Bronchial epithelial cell (primary cell): ENCODE measurements at regions not wholly inside any gene's neighbourhood (a gene's known extent, or its start where the extent isn't known, plus 50 kb on each side); places are given as distances from the start of the nearest gene placed in this dataset.

Source experiments
- DNase-seq: peaks from one replicate; pipeline ENCODE4 v3.0.0-alpha.2; 2010; ENCODE audit warnings: low read depth
- FAIRE-seq: peaks from 2 replicates; lab custom pipeline; 2011; peaks lifted over from hg19 to GRCh38; lab: Jason Lieb, UNC
- H3K27me3 ChIP-seq: 2 replicates; pipeline ENCODE4 v1.5.1; 2011; ENCODE audit warnings: low read length; ENCODE audit not compliant: control insufficient read depth, insufficient read depth
- H3K36me3 ChIP-seq: 2 replicates; pipeline ENCODE4 v1.5.1; 2011; ENCODE audit warnings: low read length; ENCODE audit not compliant: control insufficient read depth, insufficient read depth
- H3K4me3 ChIP-seq: 2 replicates; pipeline ENCODE4 v1.5.1; 2011; ENCODE audit warnings: mild to moderate bottlenecking, low read depth, low read length, control low read depth
- CTCF ChIP-seq: IDR thresholded peaks from 2 replicates; pipeline ENCODE4 v1.5.1; 2011; ENCODE audit warnings: mild to moderate bottlenecking, moderate library complexity, low read length, control low read depth, inconsistent platforms; ENCODE audit not compliant: insufficient read depth, severe bottlenecking

GRCh38 chr5:15070907-15071306, 199.3 kb upstream of the ANKH start:
- H3K36me3 ChIP-seq = no peaks in the 10 kb centered on the region
- no peaks in the 10 kb centered on the region for H3K27me3 ChIP-seq
- FAIRE-seq = no peak
- no peak for TF ChIP-seq CTCF
- no peak for DNase-seq
- H3K4me3 ChIP-seq = no peak overlapping the region

- DNase-seq (peak; percentile 80), FAIRE-seq (no peak)
- no peaks in the 10 kb centered on the region for H3K36me3 ChIP-seq
- TF ChIP-seq CTCF = no peak
- no peaks in the 10 kb centered on the region for H3K27me3 ChIP-seq
- H3K4me3 ChIP-seq = no peak overlapping the region
Observed at GRCh38 chr5:15069407-15069905, 197.9 kb upstream of the ANKH start.

GRCh38 chr5:15065091-15065490, 193.5 kb upstream of the ANKH start:
- DNase-seq (no peak), FAIRE-seq (no peak)
- Histone ChIP-seq H3K36me3 (no peaks in the 10 kb centered on the region), H3K27me3 (no peaks in the 10 kb centered on the region), H3K4me3 (no peak overlapping the region)
- TF ChIP-seq CTCF = no peak

- TF ChIP-seq CTCF = no peak
- no peak for FAIRE-seq
- H3K36me3 ChIP-seq = no peaks in the 10 kb centered on the region
- no peak for DNase-seq
- no peaks in the 10 kb centered on the region for H3K27me3 ChIP-seq
- no peak overlapping the region for H3K4me3 ChIP-seq
Observed at GRCh38 chr5:15064396-15064795, 192.8 kb upstream of the ANKH start.

GRCh38 chr5:15056988-15057592, 185.5 kb upstream of the ANKH start:
- DNase-seq = no peak
- no peak for FAIRE-seq
- Histone ChIP-seq H3K36me3 (no peaks in the 10 kb centered on the region), H3K27me3 (no peaks in the 10 kb centered on the region), H3K4me3 (no peak overlapping the region)
- TF ChIP-seq CTCF = no peak

GRCh38 chr5:15044521-15044920, 172.9 kb upstream of the ANKH start:
- no peak for TF ChIP-seq CTCF
- Histone ChIP-seq H3K36me3 (no peaks in the 10 kb centered on the region), H3K4me3 (no peak overlapping the region), H3K27me3 (peaks cover 3% of the 10 kb centered on the region)
- FAIRE-seq (peak; percentile 89), DNase-seq (no peak)
